H1 (cell line): ENCODE measurements at regions not wholly inside any gene's neighbourhood (a gene's known extent, or its start where the extent isn't known, plus 50 kb on each side); places are given as distances from the start of the nearest gene placed in this dataset.

Source experiments
- CBX8 ChIP-seq: fragments of 300-800, 300-1000 bp; sonication (generic); IDR thresholded peaks from 2 replicates; pipeline ENCODE4 v1.7.1; 2016; ENCODE audit warnings: low read depth, low read length, borderline replicate concordance
- GTF2F1 ChIP-seq: IDR thresholded peaks from 2 replicates; pipeline ENCODE4 v1.6.1; 2012; ENCODE audit warnings: low read depth, low read length, improper control_type of control experiment, borderline replicate concordance
- SP1 ChIP-seq: IDR thresholded peaks from 2 replicates; pipeline ENCODE4 v1.6.1; 2011; ENCODE audit warnings: low read depth, low read length
- TF ChIP-seq, protein P1 (sequence below), 3 experiments: IDR thresholded peaks; 1 replicate in 2 of 3; 2 replicates in 1 of 3; pipeline versions ENCODE4 v1.5.1 to v1.6.1; 2011; ENCODE audit warnings: low read length in 3 of 3, mild to moderate bottlenecking in 3 of 3, inconsistent platforms in 2 of 3, low read depth in 1 of 3, moderate library complexity in 1 of 3; ENCODE audit not compliant: insufficient read depth in 1 of 3; ENCODE audit errors: control extremely low read depth in 1 of 3

DNA sequence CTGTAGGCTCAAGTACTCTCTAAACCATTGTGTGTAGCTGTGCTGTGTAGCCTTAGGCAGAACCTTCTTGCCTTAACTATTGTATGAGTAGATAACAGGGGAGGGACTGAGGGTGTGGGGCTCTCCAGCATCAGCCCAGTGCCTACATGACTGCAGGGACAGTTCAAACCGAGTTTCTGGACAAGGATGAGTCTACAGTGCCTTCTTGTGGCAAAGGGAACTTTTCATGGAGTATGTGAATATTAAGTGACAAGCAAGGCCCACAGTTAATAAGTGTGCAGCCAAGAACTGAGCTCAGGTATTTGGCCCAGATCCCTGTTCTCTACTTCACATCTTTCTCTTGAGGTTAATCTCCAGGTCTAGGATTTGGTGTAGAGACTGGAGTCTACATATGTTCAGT, 424.4 kb upstream of the LARGE1 start:
- TF ChIP-seq, protein P1, sequence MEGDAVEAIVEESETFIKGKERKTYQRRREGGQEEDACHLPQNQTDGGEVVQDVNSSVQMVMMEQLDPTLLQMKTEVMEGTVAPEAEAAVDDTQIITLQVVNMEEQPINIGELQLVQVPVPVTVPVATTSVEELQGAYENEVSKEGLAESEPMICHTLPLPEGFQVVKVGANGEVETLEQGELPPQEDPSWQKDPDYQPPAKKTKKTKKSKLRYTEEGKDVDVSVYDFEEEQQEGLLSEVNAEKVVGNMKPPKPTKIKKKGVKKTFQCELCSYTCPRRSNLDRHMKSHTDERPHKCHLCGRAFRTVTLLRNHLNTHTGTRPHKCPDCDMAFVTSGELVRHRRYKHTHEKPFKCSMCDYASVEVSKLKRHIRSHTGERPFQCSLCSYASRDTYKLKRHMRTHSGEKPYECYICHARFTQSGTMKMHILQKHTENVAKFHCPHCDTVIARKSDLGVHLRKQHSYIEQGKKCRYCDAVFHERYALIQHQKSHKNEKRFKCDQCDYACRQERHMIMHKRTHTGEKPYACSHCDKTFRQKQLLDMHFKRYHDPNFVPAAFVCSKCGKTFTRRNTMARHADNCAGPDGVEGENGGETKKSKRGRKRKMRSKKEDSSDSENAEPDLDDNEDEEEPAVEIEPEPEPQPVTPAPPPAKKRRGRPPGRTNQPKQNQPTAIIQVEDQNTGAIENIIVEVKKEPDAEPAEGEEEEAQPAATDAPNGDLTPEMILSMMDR (IDR thresholded peaks at IDR 0.05; ENCODE audit: control extremely low read depth in 1 of 3, insufficient read depth in 1 of 3, low read depth in 1 of 3, low read length in 3 of 3) = peak in 1 of 3 experiments; percentile 16; a peak in 1 of 4 replicates
- TF ChIP-seq CBX8 (no peak), GTF2F1 (no peak), SP1 (no peak)
